H1 (cell line): ENCODE measurements at regions not wholly inside any gene's neighbourhood (a gene's known extent, or its start where the extent isn't known, plus 50 kb on each side); places are given as distances from the start of the nearest gene placed in this dataset.

Experiments used
- CTCF ChIA-PET: fragments of 300-600 bp; sonication (Branson Sonifier 250); formaldehyde crosslinking; loops from one replicate; lab custom pipeline; 2021; ENCODE audit not compliant: partially characterized antibody; lab: Charles Lee
- POLR2A ChIA-PET: fragments of 300-600 bp; sonication (Branson Sonifier 250); formaldehyde crosslinking; loops from one replicate; lab custom pipeline; 2021; ENCODE audit warnings: inconsistent platforms; ENCODE audit not compliant: partially characterized antibody; lab: Charles Lee
- DNase-seq, 2 experiments: peaks; one replicate each; pipeline versions ENCODE4 v3.0.0 to v3.0.0-alpha.2; 2010 to 2022; ENCODE audit warnings: low spot score in 2 of 2, low read depth in 1 of 2, mixed read lengths in 1 of 2
- FAIRE-seq: peaks from 2 replicates; lab custom pipeline; 2011; peaks lifted over from hg19 to GRCh38; lab: Jason Lieb, UNC
- H2AFZ ChIP-seq: 2 replicates; pipeline ENCODE4 v1.8.1; 2012; ENCODE audit warnings: low read length, inconsistent platforms
- H2AK5ac ChIP-seq: 2 replicates; pipeline ENCODE4 v1.6.1; 2013; ENCODE audit warnings: low read depth, low read length
- H2BK120ac ChIP-seq: replicated peaks from 2 replicates; pipeline ENCODE3; 2013; ENCODE audit warnings: low read depth, low read length, inconsistent platforms
- H2BK12ac ChIP-seq: 2 replicates; pipeline ENCODE4 v1.6.1; 2013; ENCODE audit warnings: low read depth, low read length
- H2BK15ac ChIP-seq: 2 replicates; pipeline ENCODE4 v1.6.1; 2013; ENCODE audit warnings: low read length
- H2BK20ac ChIP-seq: 2 replicates; pipeline ENCODE4 v1.6.1; 2013; ENCODE audit warnings: low read length
- H2BK5ac ChIP-seq: 2 replicates; pipeline ENCODE4 v1.6.1; 2013; ENCODE audit warnings: low read depth, low read length
- H3K14ac ChIP-seq: 2 replicates; pipeline ENCODE4 v1.6.1; 2013; ENCODE audit warnings: inconsistent platforms; ENCODE audit not compliant: insufficient read length
- H3K18ac ChIP-seq: 2 replicates; pipeline ENCODE4 v1.6.1; 2013; ENCODE audit warnings: low read length; ENCODE audit errors: extremely low read depth
- H3K23ac ChIP-seq: 2 replicates; pipeline ENCODE4 v1.6.1; 2013; ENCODE audit warnings: inconsistent platforms; ENCODE audit not compliant: insufficient read length
- H3K23me2 ChIP-seq: 2 replicates; pipeline ENCODE4 v1.6.1; 2013; ENCODE audit warnings: low read depth, low read length
- H3K27ac ChIP-seq: 2 replicates; pipeline ENCODE4 v1.6.1; 2011; ENCODE audit warnings: low read depth, low read length, inconsistent platforms
- H3K27me3 ChIP-seq, 4 experiments: replicated peaks in 1 of 4; 1 replicate in 1 of 4; 2 replicates in 3 of 4; pipeline versions ENCODE4 v1.6.1 to v1.8.1; 2011 to 2013; ENCODE audit warnings: low read length in 3 of 4, mild to moderate bottlenecking in 3 of 4, inconsistent platforms in 2 of 4, mixed read lengths in 2 of 4, moderate library complexity in 1 of 4; ENCODE audit not compliant: control insufficient read depth in 3 of 4, insufficient read depth in 3 of 4; ENCODE audit errors: extremely low read depth in 1 of 4
- H3K36me3 ChIP-seq, 4 experiments: 2 replicates each; pipeline versions ENCODE4 v1.6.1 to v1.8.1; 2011 to 2013; ENCODE audit warnings: mild to moderate bottlenecking in 4 of 4, low read length in 3 of 4, moderate library complexity in 2 of 4, control low read depth in 1 of 4, inconsistent platforms in 1 of 4; ENCODE audit not compliant: insufficient read depth in 4 of 4, control insufficient read depth in 2 of 4
- H3K4ac ChIP-seq: replicated peaks from 2 replicates; pipeline ENCODE3; 2013; ENCODE audit warnings: low read length, low read depth, mixed read lengths, inconsistent platforms; ENCODE audit not compliant: insufficient read length
- H3K4me1 ChIP-seq, 4 experiments: replicated peaks in 1 of 4; 1 replicate in 1 of 4; 2 replicates in 3 of 4; pipeline versions ENCODE4 v1.6.1 to v1.8.1; 2011 to 2013; ENCODE audit warnings: low read length in 3 of 4, inconsistent platforms in 2 of 4, mixed read lengths in 1 of 4; ENCODE audit not compliant: insufficient read depth in 4 of 4, control insufficient read depth in 3 of 4
- H3K4me2 ChIP-seq, 2 experiments: 2 replicates each; pipeline versions ENCODE4 v1.6.1 to v1.8.1; 2011 to 2013; ENCODE audit warnings: low read depth in 2 of 2, low read length in 2 of 2, control low read depth in 1 of 2, inconsistent platforms in 1 of 2, mild to moderate bottlenecking in 1 of 2; ENCODE audit not compliant: insufficient read depth in 1 of 2
- H3K4me3 ChIP-seq, 4 experiments: fragments of 200-600, 300-600 bp in 1 of 4; sonication (generic), shearing (Covaris generic), sonication (Bioruptor Twin) in 1 of 4; 2 replicates each; pipeline versions ENCODE4 v1.5.1 to v1.8.1; 2011 to 2016; ENCODE audit warnings: low read length in 4 of 4, low read depth in 3 of 4, control low read depth in 2 of 4, inconsistent platforms in 2 of 4, mild to moderate bottlenecking in 2 of 4, mixed read lengths in 1 of 4, moderate library complexity in 1 of 4; ENCODE audit not compliant: insufficient read depth in 2 of 4; ENCODE audit errors: extremely low read depth in 1 of 4
- H3K56ac ChIP-seq: replicated peaks from 2 replicates; pipeline ENCODE3; 2013; ENCODE audit warnings: low read depth, mild to moderate bottlenecking, mixed read lengths, low read length, inconsistent platforms; ENCODE audit not compliant: insufficient read length
- H3K79me1 ChIP-seq: 2 replicates; pipeline ENCODE4 v1.6.1; 2013; ENCODE audit warnings: low read depth, low read length, control low read depth
- H3K79me2 ChIP-seq, 2 experiments: 2 replicates each; pipeline versions ENCODE4 v1.6.1 to v1.8.1; 2012 to 2013; ENCODE audit warnings: low read length in 2 of 2, mild to moderate bottlenecking in 2 of 2, inconsistent platforms in 1 of 2; ENCODE audit not compliant: insufficient read depth in 2 of 2, control insufficient read depth in 1 of 2
- H3K9ac ChIP-seq, 4 experiments: replicated peaks in 1 of 4; 1 replicate in 1 of 4; 2 replicates in 3 of 4; pipeline versions ENCODE4 v1.6.1 to v1.8.1; 2011 to 2013; ENCODE audit warnings: low read depth in 3 of 4, low read length in 3 of 4, control low read depth in 2 of 4, mild to moderate bottlenecking in 2 of 4, moderate library complexity in 2 of 4, inconsistent platforms in 1 of 4; ENCODE audit errors: extremely low read depth in 1 of 4
- H3K9me3 ChIP-seq, 2 experiments: 2 replicates each; pipeline versions ENCODE4 v1.6.1 to v1.8.1; 2012 to 2013; ENCODE audit warnings: mild to moderate bottlenecking in 2 of 2, moderate library complexity in 2 of 2, control low read depth in 1 of 2, inconsistent platforms in 1 of 2, low read depth in 1 of 2, low read length in 1 of 2, mixed read lengths in 1 of 2; ENCODE audit not compliant: insufficient read depth in 2 of 2
- H4K20me1 ChIP-seq, 2 experiments: replicated peaks in 1 of 2; 2 replicates each; pipeline versions ENCODE3 to v1.8.1; 2011 to 2013; ENCODE audit warnings: inconsistent platforms in 2 of 2, low read length in 2 of 2, mild to moderate bottlenecking in 1 of 2; ENCODE audit not compliant: insufficient read depth in 2 of 2, control insufficient read depth in 1 of 2
- H4K5ac ChIP-seq: 2 replicates; pipeline ENCODE4 v1.6.1; 2013; ENCODE audit warnings: low read length, low read depth, mixed read lengths, inconsistent platforms; ENCODE audit not compliant: insufficient read length
- H4K8ac ChIP-seq: 2 replicates; pipeline ENCODE4 v1.8.0; 2013; ENCODE audit warnings: mild to moderate bottlenecking, moderate library complexity, low read length, inconsistent platforms; ENCODE audit not compliant: insufficient read depth; ENCODE audit errors: extremely low read depth
- H4K91ac ChIP-seq: replicated peaks from 2 replicates; pipeline ENCODE3; 2013; ENCODE audit warnings: low read length, mixed read lengths, inconsistent platforms; ENCODE audit not compliant: insufficient read length
- CBX8 ChIP-seq: fragments of 300-800, 300-1000 bp; sonication (generic); IDR thresholded peaks from 2 replicates; pipeline ENCODE4 v1.7.1; 2016; ENCODE audit warnings: low read depth, low read length, borderline replicate concordance
- CHD1 ChIP-seq: IDR thresholded peaks from 2 replicates; pipeline ENCODE4 v1.6.1; 2012; ENCODE audit warnings: low read depth, low read length, improper control_type of control experiment
- FOSL1 ChIP-seq: IDR thresholded peaks from 2 replicates; pipeline ENCODE4 v1.6.1; 2011; ENCODE audit warnings: mild to moderate bottlenecking, low read depth, low read length, moderate library complexity; ENCODE audit not compliant: insufficient read depth
- NANOG ChIP-seq: IDR thresholded peaks from 2 replicates; pipeline ENCODE4 v1.6.1; 2011; ENCODE audit warnings: low read length, low read depth, mild to moderate bottlenecking, inconsistent platforms; ENCODE audit not compliant: insufficient read depth, poor library complexity, severe bottlenecking
- RFX5 ChIP-seq: IDR thresholded peaks from 2 replicates; pipeline ENCODE4 v1.6.1; 2011; ENCODE audit warnings: low read depth, low read length, improper control_type of control experiment, borderline replicate concordance
- SUZ12 ChIP-seq: fragments of 200-600 bp; sonication (generic); IDR thresholded peaks from 2 replicates; pipeline ENCODE4 v1.6.1; 2012; ENCODE audit warnings: mild to moderate bottlenecking, inconsistent platforms, low read length, moderate library complexity, mixed read lengths
- TAF7 ChIP-seq: optimal IDR thresholded peaks from 2 replicates; pipeline ENCODE3; 2011; ENCODE audit warnings: low read depth, mild to moderate bottlenecking, inconsistent platforms, low read length, moderate library complexity, borderline replicate concordance
- TBP ChIP-seq: IDR thresholded peaks from 2 replicates; pipeline ENCODE4 v1.6.1; 2011; ENCODE audit warnings: low read depth, low read length, improper control_type of control experiment
- WGBS, 2 experiments: shearing (Covaris generic) in 1 of 2; methylation state at CpG; one replicate each; pipeline versions ENCODE4 v1.1.6 to v1.1.7; 2013 to 2015; ENCODE audit warnings: low lambda C conversion rate in 2 of 2, mixed read lengths in 2 of 2, inconsistent platforms in 1 of 2, low coverage in 1 of 2, missing lambda C conversion rate in 1 of 2; ENCODE audit not compliant: insufficient replicate concordance in 2 of 2, insufficient coverage in 1 of 2, insufficient read length in 1 of 2; ENCODE audit errors: extremely low coverage in 1 of 2, missing lambda C conversion rate in 1 of 2; 5-methylcytosine and 5-hydroxymethylcytosine counted together

GRCh38 chr5:117261948-117262571 is 687.4 kb upstream of the SEMA6A start:
- Histone ChIP-seq H4K8ac (no peak overlapping the region), H2BK20ac (no peak overlapping the region), H2BK5ac (no peak overlapping the region), H3K4me2 (no peak overlapping the region), H3K23me2 (no peaks in the 10 kb centered on the region), H2AK5ac (no peak overlapping the region), H4K20me1 (no peaks in the 10 kb centered on the region), H2BK12ac (no peak overlapping the region), H2AFZ (no peak overlapping the region), H3K23ac (no peak overlapping the region), H3K79me1 (no peaks in the 10 kb centered on the region), H2BK120ac (no peak overlapping the region), H3K4me3 (no peak overlapping the region), H3K79me2 (no peaks in the 10 kb centered on the region), H3K4me1 (no peaks in the 10 kb centered on the region), H3K4ac (no peak overlapping the region), H3K27ac (no peak overlapping the region), H2BK15ac (no peak overlapping the region), H3K9me3 (peaks cover 4 to 8% of the 10 kb centered on the region in 2 experiments; a peak in 2 of 4 replicates), H3K18ac (no peak overlapping the region), H4K5ac (no peak overlapping the region), H4K91ac (no peak overlapping the region), H3K36me3 (no peaks in the 10 kb centered on the region), H3K27me3 (no peaks in the 10 kb centered on the region), H3K9ac (no peak overlapping the region), H3K56ac (no peak overlapping the region), H3K14ac (no peak overlapping the region)
- POLR2A ChIA-PET = no interaction called here
- no peak for DNase-seq
- FAIRE-seq = no peak
- CTCF ChIA-PET = no interaction called here
- TF ChIP-seq CBX8 (no peak), RFX5 (no peak), SUZ12 (no peak), NANOG (no peak), TBP (no peak), CHD1 (no peak), TAF7 (no peak), FOSL1 (no peak)
- WGBS, 2 experiments = 73% methylated on average over 7 of the region's 7 CpGs; no CpG with 5 or more reads in 1 of the 2 experiments
